ENCODE measurements at regions not wholly inside any gene's neighbourhood (a gene's known extent, or its start where the extent isn't known, plus 50 kb on each side); places are given as distances from the start of the nearest gene placed in this dataset.

DNA sequence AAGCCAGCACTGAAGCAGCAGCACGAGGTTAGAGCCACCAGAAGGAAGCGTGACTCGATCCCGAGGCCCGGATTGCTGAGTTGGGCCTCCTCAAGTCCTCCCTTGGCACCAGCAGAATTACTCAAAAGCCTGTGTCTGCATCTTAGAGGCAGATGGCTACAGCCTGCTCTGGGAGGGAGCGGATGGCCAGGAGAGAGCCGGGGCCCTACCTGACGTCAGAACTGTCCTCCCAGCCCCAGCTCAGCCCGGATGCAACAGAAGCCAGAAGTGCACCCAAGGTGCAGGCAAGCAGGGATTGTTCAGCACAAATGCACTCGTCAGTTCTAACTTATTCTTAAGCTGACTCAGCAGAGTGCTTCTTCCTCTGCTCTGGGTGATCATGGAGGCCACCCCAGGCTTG, 155.5 kb upstream of the RPS6KA2 start:
- H3K9me3 Mint-ChIP-seq: peaks cover under 1% of the 10 kb centered on the region
- no peaks in the 10 kb centered on the region for H3K9me3 ChIP-seq (ENCODE audit: low read depth)
- H3K4me2 ChIP-seq: no peak overlapping the region
- H3K4me1 Mint-ChIP-seq: no peaks in the 10 kb centered on the region
- no peaks in the 10 kb centered on the region for H3F3A ChIP-seq (ENCODE audit: low read depth)
- H2AFZ ChIP-seq (replicated peaks): no peak overlapping the region
- peaks cover under 1% of the 10 kb centered on the region for H3K27me3 Mint-ChIP-seq (ENCODE audit: insufficient read depth, low read depth)
- H3K27ac ChIP-seq: no peak overlapping the region
- TF ChIP-seq EZH2 (IDR thresholded peaks at IDR 0.05): no peak
- TF ChIP-seq, protein P1, sequence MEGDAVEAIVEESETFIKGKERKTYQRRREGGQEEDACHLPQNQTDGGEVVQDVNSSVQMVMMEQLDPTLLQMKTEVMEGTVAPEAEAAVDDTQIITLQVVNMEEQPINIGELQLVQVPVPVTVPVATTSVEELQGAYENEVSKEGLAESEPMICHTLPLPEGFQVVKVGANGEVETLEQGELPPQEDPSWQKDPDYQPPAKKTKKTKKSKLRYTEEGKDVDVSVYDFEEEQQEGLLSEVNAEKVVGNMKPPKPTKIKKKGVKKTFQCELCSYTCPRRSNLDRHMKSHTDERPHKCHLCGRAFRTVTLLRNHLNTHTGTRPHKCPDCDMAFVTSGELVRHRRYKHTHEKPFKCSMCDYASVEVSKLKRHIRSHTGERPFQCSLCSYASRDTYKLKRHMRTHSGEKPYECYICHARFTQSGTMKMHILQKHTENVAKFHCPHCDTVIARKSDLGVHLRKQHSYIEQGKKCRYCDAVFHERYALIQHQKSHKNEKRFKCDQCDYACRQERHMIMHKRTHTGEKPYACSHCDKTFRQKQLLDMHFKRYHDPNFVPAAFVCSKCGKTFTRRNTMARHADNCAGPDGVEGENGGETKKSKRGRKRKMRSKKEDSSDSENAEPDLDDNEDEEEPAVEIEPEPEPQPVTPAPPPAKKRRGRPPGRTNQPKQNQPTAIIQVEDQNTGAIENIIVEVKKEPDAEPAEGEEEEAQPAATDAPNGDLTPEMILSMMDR (IDR thresholded peaks at IDR 0.05): no peak
- no peak for TF ChIP-seq EZH2phosphoT487 (IDR thresholded peaks at IDR 0.05)
- no peak overlapping the region for H3K9ac ChIP-seq
- H3K4me1 ChIP-seq: no peaks in the 10 kb centered on the region
- no peaks in the 10 kb centered on the region for H4K20me1 ChIP-seq (ENCODE audit: low read depth)
- no peaks in the 10 kb centered on the region for H3K27me3 ChIP-seq
- no peak overlapping the region for H3K4me3 ChIP-seq
- no peaks in the 10 kb centered on the region for H3K36me3 Mint-ChIP-seq
- H3K79me2 ChIP-seq (ENCODE audit: low read depth): no peaks in the 10 kb centered on the region
- H3K27ac Mint-ChIP-seq: no peak overlapping the region
- no peak for DNase-seq (ENCODE audit: low spot score)
- H3K4me3 Mint-ChIP-seq: no peak overlapping the region
- no peaks in the 10 kb centered on the region for H3K36me3 ChIP-seq

DNA sequence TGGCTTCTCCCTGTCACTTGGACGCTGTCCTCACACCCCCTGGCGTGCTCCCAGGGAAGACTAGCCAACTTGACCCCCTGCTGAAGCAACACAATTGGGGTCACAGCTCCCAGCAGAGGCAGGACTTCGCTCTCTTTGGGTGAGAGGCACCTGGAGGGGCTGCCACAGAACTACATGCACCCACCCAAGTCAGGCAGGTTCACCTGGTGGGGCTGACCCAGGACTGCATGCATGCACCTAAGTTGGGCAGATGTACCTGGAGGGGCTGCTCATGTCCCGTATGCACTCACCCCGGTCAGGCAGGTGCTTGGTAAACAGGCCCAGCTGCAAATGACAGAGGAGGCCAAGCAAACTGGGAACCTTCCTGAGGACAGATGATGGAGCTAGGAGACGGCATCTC, 154.3 kb upstream of the RPS6KA2 start:
- no peak for TF ChIP-seq EZH2 (IDR thresholded peaks at IDR 0.05)
- TF ChIP-seq, protein P1 (IDR thresholded peaks at IDR 0.05): no peak
- TF ChIP-seq EZH2phosphoT487 (IDR thresholded peaks at IDR 0.05): no peak
- Mint-ChIP-seq H3K36me3 (no peaks in the 10 kb centered on the region), H3K27me3 (ENCODE audit: insufficient read depth, low read depth) (peaks cover 2% of the 10 kb centered on the region), H3K4me3 (no peak overlapping the region), H3K27ac (no peak overlapping the region), H3K9me3 (no peaks in the 10 kb centered on the region), H3K4me1 (no peaks in the 10 kb centered on the region)
- no peak for DNase-seq (ENCODE audit: low spot score)
- no peak overlapping the region for H3K27ac ChIP-seq
- no peak overlapping the region for H3K4me2 ChIP-seq
- no peaks in the 10 kb centered on the region for H3K4me1 ChIP-seq
- H3K9ac ChIP-seq: no peak overlapping the region
- H3K4me3 ChIP-seq: no peak overlapping the region
- no peaks in the 10 kb centered on the region for H3F3A ChIP-seq (ENCODE audit: low read depth)
- no peaks in the 10 kb centered on the region for H3K9me3 ChIP-seq (ENCODE audit: low read depth)
- H4K20me1 ChIP-seq (ENCODE audit: low read depth): no peaks in the 10 kb centered on the region
- H2AFZ ChIP-seq (replicated peaks): no peak overlapping the region
- no peaks in the 10 kb centered on the region for H3K27me3 ChIP-seq
- no peaks in the 10 kb centered on the region for H3K36me3 ChIP-seq
- H3K79me2 ChIP-seq (ENCODE audit: low read depth): no peaks in the 10 kb centered on the region

DNA sequence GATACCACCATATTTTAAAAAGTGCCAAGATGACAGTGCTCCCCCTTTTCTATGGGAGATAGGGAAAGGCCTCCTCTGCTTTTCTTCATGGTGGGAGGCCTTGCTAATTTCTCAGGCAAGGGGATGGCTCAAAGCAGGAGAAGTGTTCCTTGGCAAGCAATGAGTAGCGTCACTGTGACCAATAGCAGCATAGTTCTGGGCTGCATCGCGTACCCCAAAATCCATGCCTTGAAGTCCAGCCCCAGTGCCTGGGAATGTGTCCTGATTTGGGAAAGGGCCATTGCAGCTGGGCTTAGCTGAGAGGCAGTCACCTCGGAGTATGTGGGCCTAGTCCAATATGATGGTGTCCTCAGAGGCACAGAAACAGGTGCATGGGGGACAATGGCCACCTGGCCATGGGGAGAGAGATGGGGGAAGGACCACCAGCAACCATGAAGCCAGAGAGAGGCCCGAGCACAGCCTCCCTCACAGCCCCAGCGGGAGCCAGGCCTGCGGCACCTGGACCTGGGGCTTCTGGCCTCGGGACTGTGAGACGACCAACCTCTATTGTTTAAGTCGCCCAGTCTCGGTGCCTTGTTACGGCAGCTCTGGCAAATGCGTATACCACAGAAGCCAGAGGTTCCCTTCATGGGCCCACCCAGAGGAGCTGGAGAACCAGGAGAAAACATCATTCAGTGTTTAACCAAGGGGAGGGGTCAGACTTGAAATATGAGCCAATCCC, 153.1 kb upstream of the RPS6KA2 start:
- H3K36me3 Mint-ChIP-seq: no peaks in the 10 kb centered on the region
- H3K9me3 Mint-ChIP-seq: no peaks in the 10 kb centered on the region
- no peak overlapping the region for H3K9ac ChIP-seq
- H3K4me3 Mint-ChIP-seq: no peak overlapping the region
- no peaks in the 10 kb centered on the region for H3K27me3 ChIP-seq
- no peaks in the 10 kb centered on the region for H3K79me2 ChIP-seq (ENCODE audit: low read depth)
- H3K4me1 Mint-ChIP-seq: peaks cover 3% of the 10 kb centered on the region
- H3K4me3 ChIP-seq: no peak overlapping the region
- H2AFZ ChIP-seq (replicated peaks): no peak overlapping the region
- H3K9me3 ChIP-seq (ENCODE audit: low read depth): no peaks in the 10 kb centered on the region
- H3K27me3 Mint-ChIP-seq (ENCODE audit: insufficient read depth, low read depth): peaks cover 2% of the 10 kb centered on the region
- H3K36me3 ChIP-seq: no peaks in the 10 kb centered on the region
- H4K20me1 ChIP-seq (ENCODE audit: low read depth): no peaks in the 10 kb centered on the region
- H3F3A ChIP-seq (ENCODE audit: low read depth): no peaks in the 10 kb centered on the region
- no peak for DNase-seq (ENCODE audit: low spot score)
- TF ChIP-seq, protein P1 (IDR thresholded peaks at IDR 0.05): no peak
- TF ChIP-seq EZH2 (IDR thresholded peaks at IDR 0.05): no peak
- TF ChIP-seq EZH2phosphoT487 (IDR thresholded peaks at IDR 0.05): no peak
- H3K27ac Mint-ChIP-seq: no peak overlapping the region
- H3K4me1 ChIP-seq: no peaks in the 10 kb centered on the region
- H3K27ac ChIP-seq: no peak overlapping the region
- no peak overlapping the region for H3K4me2 ChIP-seq

Data from neural progenitor cell (in vitro differentiated cells).